K562 (cell line): ENCODE measurements at regions not wholly inside any gene's neighbourhood (a gene's known extent, or its start where the extent isn't known, plus 50 kb on each side); places are given as distances from the start of the nearest gene placed in this dataset.

ENCODE experiments used
- ATAC-seq: fragments of 200-7000 bp; cut with Tn5 transposase; 3 replicates; pipeline ENCODE4 v1.9.1; 2020; ENCODE audit warnings: moderate library complexity
- BruUV-seq: library from RNA; stranded (reverse); fragments of 400-500 nt; replicated peaks from 2 replicates; lab custom pipeline; 2021; lab: Mats Ljungman, UMichigan
- CTCF ChIA-PET: fragments of 300-600 bp; formaldehyde crosslinking; extraction: SDS; loops from one replicate; lab custom pipeline; 2021; ENCODE audit warnings: low intra/inter-chr PET ratio; lab: Yijun Ruan, JAX
- POLR2A ChIA-PET: fragments of 300-600, 350-650 bp; sonication (Branson Sonifier 250); formaldehyde crosslinking; extraction: SDS; loops from one replicate; lab custom pipeline; 2021; ENCODE audit warnings: antibody characterized with exemption, inconsistent platforms; lab: Yijun Ruan, JAX
- DNase-seq, 4 experiments: peaks; one replicate each; pipeline versions ENCODE4 v3.0.0 to v3.0.0-alpha.2; 2011 to 2018; ENCODE audit warnings: low spot score in 3 of 4, mixed read lengths in 3 of 4; ENCODE audit errors: extremely low read depth in 1 of 4
- FAIRE-seq: peaks from 2 replicates; lab custom pipeline; 2011; peaks lifted over from hg19 to GRCh38; lab: Jason Lieb, UNC
- H2AFZ ChIP-seq: 2 replicates; pipeline ENCODE4 v1.6.0; 2011; ENCODE audit warnings: low read depth, low read length, control low read depth, inconsistent platforms
- H3K27ac ChIP-seq: fragments of 200-600 bp; 3 replicates; pipeline ENCODE4 v1.8.0; 2011; ENCODE audit warnings: low read depth, mild to moderate bottlenecking, control low read depth, inconsistent platforms, low read length, moderate library complexity, mixed read lengths; ENCODE audit errors: extremely low read depth
- H3K27me3 ChIP-seq, 2 experiments: fragments of 300-600 bp in 1 of 2; 2 replicates in 1 of 2; 3 replicates in 1 of 2; pipeline versions ENCODE4 v1.6.0 to v1.8.0; 2011; ENCODE audit warnings: inconsistent platforms in 2 of 2, low read length in 2 of 2, mild to moderate bottlenecking in 1 of 2, mixed read lengths in 1 of 2, moderate library complexity in 1 of 2; ENCODE audit not compliant: control insufficient read depth in 2 of 2, insufficient read depth in 2 of 2
- H3K36me3 ChIP-seq: fragments of 300-600 bp; 3 replicates; pipeline ENCODE4 v1.8.0; 2011; ENCODE audit warnings: mild to moderate bottlenecking, low read length, inconsistent platforms; ENCODE audit not compliant: control insufficient read depth, insufficient read depth
- H3K4me1 ChIP-seq, 2 experiments: fragments of 200-600 bp in 1 of 2; replicated peaks in 1 of 2; 2 replicates in 1 of 2; 3 replicates in 1 of 2; pipeline versions ENCODE4 v1.5.1 to v1.8.0; 2011; ENCODE audit warnings: inconsistent platforms in 2 of 2, low read length in 2 of 2, mild to moderate bottlenecking in 1 of 2, mixed read lengths in 1 of 2, moderate library complexity in 1 of 2; ENCODE audit not compliant: control insufficient read depth in 2 of 2, insufficient read depth in 2 of 2
- H3K4me2 ChIP-seq: 2 replicates; pipeline ENCODE4 v1.6.1; 2011; ENCODE audit warnings: low read length, control low read depth, inconsistent platforms, mixed read lengths; ENCODE audit not compliant: insufficient read depth
- H3K4me3 ChIP-seq: fragments of 200-600 bp; sonication (generic), shearing (Covaris generic); 2 replicates; pipeline ENCODE4 v1.5.1; 2016; ENCODE audit warnings: control low read depth, inconsistent platforms
- H3K79me2 ChIP-seq: fragments of 200-600 bp; 3 replicates; pipeline ENCODE4 v1.8.0; 2011; ENCODE audit warnings: low read length, inconsistent platforms; ENCODE audit not compliant: control insufficient read depth, insufficient read depth
- H3K9ac ChIP-seq, 2 experiments: 2 replicates each; pipeline versions ENCODE4 v1.6.0 to v1.6.1; 2011; ENCODE audit warnings: low read depth in 2 of 2, low read length in 2 of 2, control low read depth in 1 of 2, inconsistent platforms in 1 of 2, mild to moderate bottlenecking in 1 of 2, mixed read lengths in 1 of 2; ENCODE audit not compliant: insufficient read depth in 1 of 2
- H3K9me1 ChIP-seq: one replicate; pipeline ENCODE4 v1.6.0; 2011; ENCODE audit warnings: inconsistent platforms, mild to moderate bottlenecking, low read length, moderate library complexity; ENCODE audit not compliant: control insufficient read depth, insufficient read depth
- H3K9me3 ChIP-seq: replicated peaks from 2 replicates; pipeline ENCODE4 v1.5.1; 2011; ENCODE audit warnings: low read depth, low read length, inconsistent platforms; ENCODE audit not compliant: control insufficient read depth, insufficient read depth
- H4K20me1 ChIP-seq: replicated peaks from 2 replicates; pipeline ENCODE4 v1.6.1; 2011; ENCODE audit warnings: low read length, inconsistent platforms, mixed read lengths; ENCODE audit not compliant: control insufficient read depth, insufficient read depth
- CBX8 ChIP-seq: fragments of 200-600 bp; sonication (generic); IDR thresholded peaks from 2 replicates; pipeline ENCODE4 v1.6.1; 2012; ENCODE audit warnings: borderline replicate concordance, mixed run types, low read depth, mild to moderate bottlenecking, moderate library complexity, mixed read lengths, low read length, control low read depth, inconsistent platforms; ENCODE audit not compliant: poor library complexity, severe bottlenecking; ENCODE audit errors: extremely low read depth
- CTCFL ChIP-seq: IDR thresholded peaks from 2 replicates; pipeline ENCODE4 v1.6.1; 2011; ENCODE audit warnings: borderline replicate concordance, low read depth, mild to moderate bottlenecking, moderate library complexity, low read length; ENCODE audit not compliant: insufficient read depth, poor library complexity, severe bottlenecking
- GABPB2 ChIP-seq: fragments of 250-450 bp; sonication (Bioruptor Pico); conservative IDR thresholded peaks from 2 replicates; pipeline ENCODE4 v1.5.1; 2021; ENCODE audit warnings: mild to moderate bottlenecking
- HSF4 ChIP-seq: fragments of 250-450 bp; sonication (Bioruptor Pico); IDR thresholded peaks from 2 replicates; pipeline ENCODE4 v2.1.2; 2022; ENCODE audit warnings: mild to moderate bottlenecking, moderate library complexity, borderline replicate concordance
- JUND ChIP-seq, 2 experiments: IDR thresholded peaks; 2 replicates in 1 of 2; 3 replicates in 1 of 2; pipeline ENCODE4 v1.6.1; 2011; ENCODE audit warnings: borderline replicate concordance in 2 of 2, low read depth in 2 of 2, low read length in 2 of 2, improper control_type of control experiment in 1 of 2, missing biosample characterization in 1 of 2, missing genetic modification characterization in 1 of 2, missing genetic modification reagents in 1 of 2
- KLF10 ChIP-seq: fragments of 250-450 bp; sonication (Bioruptor Pico); IDR thresholded peaks from 2 replicates; pipeline ENCODE4 v1.6.1; 2021; ENCODE audit warnings: matching md5 sums
- KLF6 ChIP-seq: fragments of 250-450 bp; sonication (Bioruptor Pico); IDR thresholded peaks from 2 replicates; pipeline ENCODE4 v1.4.0; 2020; ENCODE audit warnings: mild to moderate bottlenecking, moderate library complexity, borderline replicate concordance
- MAX ChIP-seq: sonication (generic); formaldehyde crosslinking; IDR thresholded peaks from 2 replicates; pipeline ENCODE4 v1.9.0; 2022; ENCODE audit warnings: mild to moderate bottlenecking, missing genetic modification reagents
- NFATC3 ChIP-seq: fragments of 450-650 bp; IDR thresholded peaks from 2 replicates; pipeline ENCODE4 v1.6.1; 2017; ENCODE audit warnings: mild to moderate bottlenecking
- NR4A1 ChIP-seq, 2 experiments: fragments of 250-450 bp in 1 of 2; fragments of 450-650 bp in 1 of 2; sonication (Bioruptor Pico) in 1 of 2; IDR thresholded peaks; 2 replicates each; pipeline versions ENCODE4 v1.4.0 to v1.6.1; 2016 to 2020; ENCODE audit warnings: mild to moderate bottlenecking in 2 of 2, missing compliant biosample characterization in 1 of 2, missing genetic modification characterization in 1 of 2, moderate library complexity in 1 of 2
- RBM34 ChIP-seq: fragments of 200-400 bp; formaldehyde crosslinking; IDR thresholded peaks from 2 replicates; pipeline ENCODE4 v1.6.1; 2018; ENCODE audit warnings: low read length, borderline replicate concordance; ENCODE audit not compliant: insufficient read depth
- SAFB2 ChIP-seq: fragments of 200-400 bp; formaldehyde crosslinking; IDR thresholded peaks from 2 replicates; pipeline ENCODE4 v1.6.1; 2018; ENCODE audit warnings: borderline replicate concordance, low read length, low read depth, moderate library complexity; ENCODE audit not compliant: severe bottlenecking
- TAF7 ChIP-seq: fragments of 450-650 bp; IDR thresholded peaks from 2 replicates; pipeline ENCODE4 v1.6.1; 2016; ENCODE audit warnings: missing genetic modification characterization, missing compliant biosample characterization
- TRIM28 ChIP-seq: fragments of 450-650 bp; IDR thresholded peaks from 2 replicates; pipeline ENCODE4 v1.6.1; 2017
- ZNF134 ChIP-seq: fragments of 250-450 bp; sonication (Bioruptor Pico); conservative IDR thresholded peaks from 2 replicates; pipeline ENCODE4 v1.4.0; 2020
- ZNF232 ChIP-seq: sonication (generic); formaldehyde crosslinking; IDR thresholded peaks from 2 replicates; pipeline ENCODE4 v1.8.0; 2022; ENCODE audit warnings: mild to moderate bottlenecking, missing genetic modification reagents
- ZNF347 ChIP-seq: fragments of 450-650 bp; formaldehyde crosslinking; IDR thresholded peaks from 2 replicates; pipeline ENCODE4 v1.4.0; 2020; ENCODE audit warnings: low read depth, mild to moderate bottlenecking, moderate library complexity
- ZNF41 ChIP-seq: fragments of 250-450 bp; sonication (Bioruptor Pico); conservative IDR thresholded peaks from 2 replicates; pipeline ENCODE4 v1.4.0; 2020; ENCODE audit warnings: mild to moderate bottlenecking
- ZNF561 ChIP-seq: fragments of 450-650 bp; formaldehyde crosslinking; conservative IDR thresholded peaks from 2 replicates; pipeline ENCODE4 v1.4.0; 2020; ENCODE audit warnings: mild to moderate bottlenecking, moderate library complexity
- ZNF785 ChIP-seq: fragments of 250-450 bp; sonication (Bioruptor Pico); IDR thresholded peaks from 2 replicates; pipeline ENCODE4 v1.4.0; 2020; ENCODE audit warnings: mild to moderate bottlenecking
- WGBS: fragments of 100-300 bp; shearing (Covaris generic); methylation state at CpG from one replicate; pipeline ENCODE4 v1.1.6; 2016; ENCODE audit warnings: low coverage, mixed read lengths; ENCODE audit not compliant: insufficient coverage; ENCODE audit errors: missing lambda C conversion rate; 5-methylcytosine and 5-hydroxymethylcytosine counted together
- in situ Hi-C: fragments of 300-500 bp; cut with MboI; formaldehyde crosslinking; loops from 4 replicates; pipeline ENCODE4 v1.15.0; 2018; ENCODE audit warnings: inconsistent platforms, mixed read lengths
- intact Hi-C: fragments of 100-400 bp; cut with micrococcal nuclease; formaldehyde crosslinking; loops from 2 replicates; pipeline ENCODE4 v1.14.2; 2022

GRCh38 chr2:62570861-62571698 lies 65.1 kb upstream of the TMEM17 start:
- no peak overlapping the region for H3K4me2 ChIP-seq
- no TSS peak for BruUV-seq
- H3K4me3 ChIP-seq = no peak overlapping the region
- no peak for TF ChIP-seq KLF10 (CRISPR knock-in tag)
- TF ChIP-seq MAX (CRISPR knock-in tag) = no peak
- TF ChIP-seq TRIM28 = no peak
- no peak for TF ChIP-seq ZNF561 (CRISPR knock-in tag)
- no peak for TF ChIP-seq NR4A1 (CRISPR knock-in tag; IDR thresholded peaks at IDR 0.05)
- TF ChIP-seq NR4A1 (tag; IDR thresholded peaks at IDR 0.05) = no peak
- no peak for TF ChIP-seq ZNF347 (CRISPR knock-in tag)
- no peak for TF ChIP-seq ZNF785 (CRISPR knock-in tag)
- TF ChIP-seq RBM34 = no peak
- TF ChIP-seq SAFB2 = no peak
- TF ChIP-seq TAF7 (tag) = no peak
- no peak for TF ChIP-seq CBX8
- no peak for TF ChIP-seq KLF6 (CRISPR knock-in tag)
- no peak for TF ChIP-seq NFATC3
- no peak for TF ChIP-seq ZNF41 (CRISPR knock-in tag)
- TF ChIP-seq GABPB2 (CRISPR knock-in tag) = no peak
- no peak for TF ChIP-seq ZNF232
- no peak for TF ChIP-seq HSF4
- no peak for TF ChIP-seq JUND (IDR thresholded peaks at IDR 0.05; ENCODE audit: borderline replicate concordance, low read depth, low read length)
- TF ChIP-seq JUND (tag; IDR thresholded peaks at IDR 0.05; ENCODE audit: borderline replicate concordance, low read depth, low read length) = no peak
- TF ChIP-seq CTCFL = no peak
- no peak for TF ChIP-seq ZNF134 (CRISPR knock-in tag)
- TF ChIP-seq, all 486 proteins: peak for 0
- Histone ChIP-seq H3K4me1 (peaks cover 0 to 8% of the 10 kb centered on the region in 2 experiments; a peak in 1 of 5 replicates), H3K9me1 (no peaks in the 10 kb centered on the region), H3K36me3 (no peaks in the 10 kb centered on the region), H3K27me3 (peaks cover 17 to 20% of the 10 kb centered on the region in 2 experiments), H3K9me3 (no peaks in the 10 kb centered on the region), H2AFZ (no peak overlapping the region), H3K79me2 (no peaks in the 10 kb centered on the region), H4K20me1 (no peaks in the 10 kb centered on the region), H3K9ac (no peak overlapping the region), H3K27ac (no peak overlapping the region)
- in situ Hi-C loops = no loop called here
- POLR2A ChIA-PET = no interaction called here
- no peak for ATAC-seq
- DNase-seq = no peak
- FAIRE-seq = no peak
- CTCF ChIA-PET = no interaction called here
- 12% methylated on average over 29 of the region's 35 CpGs for WGBS
- intact Hi-C loops = no loop called here
